PC-9 (cell line): ENCODE measurements at regions not wholly inside any gene's neighbourhood (a gene's known extent, or its start where the extent isn't known, plus 50 kb on each side); places are given as distances from the start of the nearest gene placed in this dataset.

ENCODE experiments used
- BruUV-seq: library from RNA; stranded (reverse); fragments of 400-500 nt; replicated peaks from 2 replicates; lab custom pipeline; 2021; lab: Mats Ljungman, UMichigan
- CTCF ChIA-PET: fragments of 300-600 bp; sonication (Branson Sonifier 250); formaldehyde crosslinking; loops from one replicate; lab custom pipeline; 2022; ENCODE audit warnings: antibody characterized with exemption; lab: Charles Lee
- POLR2A ChIA-PET: fragments of 300-600 bp; sonication (Branson Sonifier 250); formaldehyde crosslinking; loops from one replicate; lab custom pipeline; 2022; ENCODE audit warnings: antibody characterized with exemption; ENCODE audit not compliant: unreplicated experiment; lab: Charles Lee
- DNase-seq, 2 experiments: peaks; one replicate each; pipeline versions ENCODE4 v3.0.0 to v3.0.0-alpha.2; 2015 to 2022; ENCODE audit warnings: mixed read lengths in 1 of 2
- H2AFZ ChIP-seq: fragments of 200-600 bp; sonication (generic); 2 replicates; pipeline ENCODE4 v1.8.1; 2017; ENCODE audit warnings: antibody characterized with exemption
- H3F3A ChIP-seq: fragments of 200-600 bp; sonication (generic); 2 replicates; pipeline ENCODE4 v1.8.1; 2017; ENCODE audit warnings: antibody characterized with exemption, mild to moderate bottlenecking, low read depth; ENCODE audit not compliant: insufficient read depth
- H3K27ac ChIP-seq: fragments of 200-600 bp; sonication (generic); 2 replicates; pipeline ENCODE4 v1.6.1; 2016; ENCODE audit warnings: mixed run types
- H3K27me3 ChIP-seq: fragments of 200-600 bp; sonication (generic); 2 replicates; pipeline ENCODE4 v1.6.1; 2016; ENCODE audit warnings: low read depth, mixed run types; ENCODE audit not compliant: insufficient read depth
- H3K36me3 ChIP-seq: fragments of 200-600 bp; sonication (generic); 2 replicates; pipeline ENCODE4 v1.6.1; 2016; ENCODE audit warnings: low read depth, mixed run types
- H3K4me1 ChIP-seq: fragments of 200-600 bp; sonication (generic); replicated peaks from 2 replicates; pipeline ENCODE4 v1.6.1; 2016; ENCODE audit warnings: mixed run types; ENCODE audit not compliant: insufficient read depth
- H3K4me2 ChIP-seq: fragments of 200-600 bp; sonication (generic); 2 replicates; pipeline ENCODE4 v1.6.1; 2017; ENCODE audit warnings: mixed run types
- H3K4me3 ChIP-seq: fragments of 200-600 bp; sonication (generic); 2 replicates; pipeline ENCODE4 v1.6.1; 2016; ENCODE audit warnings: mixed run types
- H3K79me2 ChIP-seq: fragments of 200-600 bp; sonication (generic); 2 replicates; pipeline ENCODE4 v1.6.1; 2017; ENCODE audit warnings: low read depth, mixed run types
- H3K9me2 ChIP-seq: fragments of 200-600 bp; sonication (generic); 2 replicates; pipeline ENCODE4 v1.8.1; 2017; ENCODE audit warnings: mild to moderate bottlenecking; ENCODE audit not compliant: insufficient read depth
- H3K9me3 ChIP-seq: fragments of 200-600 bp; sonication (generic); 2 replicates; pipeline ENCODE4 v1.8.1; 2016; ENCODE audit warnings: low read depth; ENCODE audit not compliant: insufficient read depth
- H4K20me1 ChIP-seq: fragments of 200-600 bp; sonication (generic); 2 replicates; pipeline ENCODE4 v1.8.1; 2017; ENCODE audit not compliant: insufficient read depth
- CTCF ChIP-seq: fragments of 200-600 bp; sonication (generic); conservative IDR thresholded peaks from 2 replicates; pipeline ENCODE4 v1.6.1; 2017; ENCODE audit warnings: mixed run types, antibody characterized with exemption, mild to moderate bottlenecking, moderate library complexity
- EZH2 ChIP-seq: fragments of 200-600 bp; sonication (generic); IDR thresholded peaks from 2 replicates; pipeline ENCODE4 v1.8.0; 2017; ENCODE audit warnings: antibody characterized with exemption, low read depth
- intact Hi-C: fragments of 100-400 bp; cut with micrococcal nuclease; formaldehyde crosslinking; loops from one replicate; pipeline ENCODE4 v1.10.0; 2022; ENCODE audit not compliant: unreplicated experiment

DNA sequence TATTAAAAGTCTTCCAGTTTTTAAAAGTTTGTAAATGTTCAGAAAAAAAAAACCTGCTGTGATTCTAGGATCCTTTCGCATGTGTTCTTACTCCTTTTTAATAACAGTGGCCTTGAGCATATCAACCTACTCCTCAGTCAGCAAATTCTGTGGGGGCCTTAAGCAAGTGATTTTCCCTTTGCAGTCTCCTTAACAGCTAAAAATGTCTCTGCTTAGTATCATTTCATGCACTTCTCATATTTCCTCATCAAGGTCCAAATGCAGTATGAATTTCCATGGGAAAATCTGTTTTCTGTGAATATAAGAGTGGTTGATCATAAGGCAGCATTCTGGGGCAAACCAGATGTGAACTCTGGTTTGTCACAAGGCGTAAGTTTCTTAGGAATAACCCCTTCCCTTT, 2175.1 kb upstream of the PIK3C3 start:
- no peaks in the 10 kb centered on the region for H3K9me2 ChIP-seq
- no peak for TF ChIP-seq CTCF
- TF ChIP-seq EZH2 = no peak
- H3K27me3 ChIP-seq = no peaks in the 10 kb centered on the region
- ChIA-PET POLR2A (no interaction called here), CTCF (no interaction called here)
- no peaks in the 10 kb centered on the region for H3F3A ChIP-seq
- no peak overlapping the region for H3K4me2 ChIP-seq
- H3K27ac ChIP-seq = no peak overlapping the region
- no peaks in the 10 kb centered on the region for H3K4me1 ChIP-seq
- H3K36me3 ChIP-seq = no peaks in the 10 kb centered on the region
- H3K79me2 ChIP-seq = no peaks in the 10 kb centered on the region
- no peaks in the 10 kb centered on the region for H4K20me1 ChIP-seq
- H2AFZ ChIP-seq = no peak overlapping the region
- H3K9me3 ChIP-seq = no peaks in the 10 kb centered on the region
- H3K4me3 ChIP-seq = no peak overlapping the region
- intact Hi-C loops = no loop called here
- no peak for DNase-seq
- no TSS peak for BruUV-seq

DNA sequence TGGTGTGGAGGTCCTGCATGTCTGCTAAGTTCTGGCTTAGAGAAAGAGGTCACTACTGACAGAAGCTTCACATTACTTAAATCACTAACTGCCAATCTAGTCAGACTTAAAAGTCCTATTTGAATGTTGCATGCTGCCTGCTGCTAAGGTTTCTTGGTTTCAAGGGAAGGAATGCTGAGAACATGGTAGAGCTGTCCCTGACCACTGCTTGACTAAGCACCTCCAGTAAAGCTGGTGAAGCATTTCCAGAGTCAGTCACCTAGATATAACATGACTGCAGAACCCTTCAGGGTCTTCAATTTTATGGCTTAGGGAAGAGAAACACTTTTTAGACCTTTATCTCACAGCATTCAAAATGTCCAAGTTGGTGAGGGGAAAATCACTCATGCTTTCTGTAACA, 2178.3 kb upstream of the PIK3C3 start:
- TF ChIP-seq CTCF = no peak

GRCh38 chr18:39774957-39775598, 2180.0 kb upstream of the PIK3C3 start:
- Histone ChIP-seq H3K4me2 (no peak overlapping the region), H3K79me2 (no peaks in the 10 kb centered on the region), H3K27me3 (no peaks in the 10 kb centered on the region), H3K4me1 (no peaks in the 10 kb centered on the region), H3K36me3 (no peaks in the 10 kb centered on the region), H2AFZ (no peak overlapping the region), H3F3A (no peaks in the 10 kb centered on the region), H3K4me3 (no peak overlapping the region), H3K9me3 (no peaks in the 10 kb centered on the region), H4K20me1 (no peaks in the 10 kb centered on the region), H3K9me2 (no peaks in the 10 kb centered on the region), H3K27ac (no peak overlapping the region)
- BruUV-seq = no TSS peak
- intact Hi-C loops = no loop called here
- no peak for DNase-seq
- TF ChIP-seq CTCF (no peak), EZH2 (no peak)
- POLR2A ChIA-PET = no interaction called here
- CTCF ChIA-PET = no interaction called here

More for the DNA sequence above, 2178.3 kb upstream of the PIK3C3 start:
- Histone ChIP-seq H3K9me3 (no peaks in the 10 kb centered on the region), H3K9me2 (no peaks in the 10 kb centered on the region), H3K4me2 (no peak overlapping the region), H3K79me2 (no peaks in the 10 kb centered on the region), H3K4me3 (no peak overlapping the region), H3K27ac (no peak overlapping the region), H2AFZ (no peak overlapping the region), H3F3A (no peaks in the 10 kb centered on the region), H3K4me1 (no peaks in the 10 kb centered on the region), H3K27me3 (no peaks in the 10 kb centered on the region), H4K20me1 (no peaks in the 10 kb centered on the region), H3K36me3 (no peaks in the 10 kb centered on the region)
- no TSS peak for BruUV-seq
- CTCF ChIA-PET = no interaction called here
- POLR2A ChIA-PET = no interaction called here
- intact Hi-C loops = no loop called here
- no peak for DNase-seq
